Smooth muscle cell (in vitro differentiated cells): ENCODE measurements at regions not wholly inside any gene's neighbourhood (a gene's known extent, or its start where the extent isn't known, plus 50 kb on each side); places are given as distances from the start of the nearest gene placed in this dataset.

ENCODE experiments used
- DNase-seq: peaks from one replicate; lab custom pipeline; 2025; ENCODE audit not compliant: unreplicated experiment; lab: John Stamatoyannopoulos, UW
- H2AFZ ChIP-seq: fragments of 200-600 bp; sonication (generic); 2 replicates; pipeline ENCODE4 v1.6.0; 2016; ENCODE audit warnings: antibody characterized with exemption, low read depth, mild to moderate bottlenecking
- H3F3A ChIP-seq: fragments of 200-600 bp; sonication (generic); 2 replicates; pipeline ENCODE4 v1.6.0; 2017; ENCODE audit warnings: antibody characterized with exemption, low read depth
- H3K27ac ChIP-seq: fragments of 200-600 bp; sonication (generic); 2 replicates; pipeline ENCODE4 v1.5.1; 2016; ENCODE audit warnings: low read depth, mild to moderate bottlenecking
- H3K27me3 ChIP-seq: fragments of 200-600 bp; sonication (generic); 2 replicates; pipeline ENCODE4 v1.6.1; 2016; ENCODE audit warnings: low read depth, mild to moderate bottlenecking
- H3K36me3 ChIP-seq: fragments of 200-600 bp; sonication (generic); 2 replicates; pipeline ENCODE4 v1.5.1; 2016; ENCODE audit warnings: low read depth
- H3K4me1 ChIP-seq: fragments of 200-600 bp; sonication (generic); 2 replicates; pipeline ENCODE4 v1.5.1; 2016; ENCODE audit warnings: low read depth
- H3K4me2 ChIP-seq: fragments of 200-600 bp; sonication (generic); 2 replicates; pipeline ENCODE4 v1.6.0; 2016; ENCODE audit warnings: mild to moderate bottlenecking
- H3K4me3 ChIP-seq: fragments of 200-600 bp; sonication (generic); 2 replicates; pipeline ENCODE4 v1.5.1; 2016; ENCODE audit warnings: mild to moderate bottlenecking
- H3K79me2 ChIP-seq: fragments of 200-600 bp; sonication (generic); 2 replicates; pipeline ENCODE4 v1.6.0; 2016; ENCODE audit warnings: low read depth, mild to moderate bottlenecking
- H3K9ac ChIP-seq: fragments of 200-600 bp; sonication (generic); 2 replicates; pipeline ENCODE4 v1.6.0; 2016; ENCODE audit warnings: low read depth
- H3K9me3 ChIP-seq: fragments of 200-600 bp; sonication (generic); replicated peaks from 2 replicates; pipeline ENCODE4 v1.5.1; 2016; ENCODE audit warnings: low read depth
- H4K20me1 ChIP-seq: fragments of 200-600 bp; sonication (generic); 2 replicates; pipeline ENCODE4 v1.6.0; 2016; ENCODE audit warnings: low read depth
- WGBS: methylation state at CpG from one replicate; pipeline ENCODE4 v1.1.7; 2016; ENCODE audit warnings: low lambda C conversion rate; 5-methylcytosine and 5-hydroxymethylcytosine counted together
- TF ChIP-seq, protein P1 (sequence below): fragments of 200-600 bp; sonication (generic); IDR thresholded peaks from 2 replicates; pipeline ENCODE4 v1.5.1; 2017; ENCODE audit warnings: borderline replicate concordance, mild to moderate bottlenecking, antibody characterized with exemption; ENCODE audit not compliant: insufficient read depth, poor library complexity, severe bottlenecking

DNA sequence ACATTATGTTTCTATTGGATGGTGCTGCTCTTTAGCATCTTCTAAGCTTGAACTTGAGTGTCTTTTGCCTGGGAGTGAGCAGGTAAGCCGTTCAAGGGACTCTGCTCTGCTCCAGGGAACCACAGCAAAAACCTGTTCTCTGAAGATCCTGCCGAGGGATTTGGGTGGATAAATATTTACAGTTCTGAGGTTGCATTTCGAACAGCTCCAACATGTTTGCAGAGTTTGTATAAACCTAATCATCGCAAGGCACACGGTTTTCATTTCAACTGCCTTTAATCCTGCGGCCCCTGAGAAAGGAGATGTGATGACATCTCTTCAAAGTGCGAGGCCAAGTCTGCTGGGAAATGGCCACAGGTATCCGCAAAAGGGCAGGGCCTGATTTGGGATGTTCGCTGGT lies 293.4 kb downstream of the TFAP2C start:
- DNase-seq, result no peak
- Histone ChIP-seq H3K27me3 (peaks cover 58% of the 10 kb centered on the region), H3K36me3 (no peaks in the 10 kb centered on the region), H3K9ac (no peak overlapping the region), H3F3A (no peaks in the 10 kb centered on the region), H3K79me2 (no peaks in the 10 kb centered on the region), H3K9me3 (no peaks in the 10 kb centered on the region), H3K27ac (no peak overlapping the region), H2AFZ (no peak overlapping the region), H4K20me1 (no peaks in the 10 kb centered on the region), H3K4me3 (no peak overlapping the region), H3K4me1 (peaks cover 16% of the 10 kb centered on the region), H3K4me2 (no peak overlapping the region)
- TF ChIP-seq, protein P1, sequence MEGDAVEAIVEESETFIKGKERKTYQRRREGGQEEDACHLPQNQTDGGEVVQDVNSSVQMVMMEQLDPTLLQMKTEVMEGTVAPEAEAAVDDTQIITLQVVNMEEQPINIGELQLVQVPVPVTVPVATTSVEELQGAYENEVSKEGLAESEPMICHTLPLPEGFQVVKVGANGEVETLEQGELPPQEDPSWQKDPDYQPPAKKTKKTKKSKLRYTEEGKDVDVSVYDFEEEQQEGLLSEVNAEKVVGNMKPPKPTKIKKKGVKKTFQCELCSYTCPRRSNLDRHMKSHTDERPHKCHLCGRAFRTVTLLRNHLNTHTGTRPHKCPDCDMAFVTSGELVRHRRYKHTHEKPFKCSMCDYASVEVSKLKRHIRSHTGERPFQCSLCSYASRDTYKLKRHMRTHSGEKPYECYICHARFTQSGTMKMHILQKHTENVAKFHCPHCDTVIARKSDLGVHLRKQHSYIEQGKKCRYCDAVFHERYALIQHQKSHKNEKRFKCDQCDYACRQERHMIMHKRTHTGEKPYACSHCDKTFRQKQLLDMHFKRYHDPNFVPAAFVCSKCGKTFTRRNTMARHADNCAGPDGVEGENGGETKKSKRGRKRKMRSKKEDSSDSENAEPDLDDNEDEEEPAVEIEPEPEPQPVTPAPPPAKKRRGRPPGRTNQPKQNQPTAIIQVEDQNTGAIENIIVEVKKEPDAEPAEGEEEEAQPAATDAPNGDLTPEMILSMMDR, result no peak
- WGBS, result 76% methylated on average over 9 of the region's 9 CpGs

DNA sequence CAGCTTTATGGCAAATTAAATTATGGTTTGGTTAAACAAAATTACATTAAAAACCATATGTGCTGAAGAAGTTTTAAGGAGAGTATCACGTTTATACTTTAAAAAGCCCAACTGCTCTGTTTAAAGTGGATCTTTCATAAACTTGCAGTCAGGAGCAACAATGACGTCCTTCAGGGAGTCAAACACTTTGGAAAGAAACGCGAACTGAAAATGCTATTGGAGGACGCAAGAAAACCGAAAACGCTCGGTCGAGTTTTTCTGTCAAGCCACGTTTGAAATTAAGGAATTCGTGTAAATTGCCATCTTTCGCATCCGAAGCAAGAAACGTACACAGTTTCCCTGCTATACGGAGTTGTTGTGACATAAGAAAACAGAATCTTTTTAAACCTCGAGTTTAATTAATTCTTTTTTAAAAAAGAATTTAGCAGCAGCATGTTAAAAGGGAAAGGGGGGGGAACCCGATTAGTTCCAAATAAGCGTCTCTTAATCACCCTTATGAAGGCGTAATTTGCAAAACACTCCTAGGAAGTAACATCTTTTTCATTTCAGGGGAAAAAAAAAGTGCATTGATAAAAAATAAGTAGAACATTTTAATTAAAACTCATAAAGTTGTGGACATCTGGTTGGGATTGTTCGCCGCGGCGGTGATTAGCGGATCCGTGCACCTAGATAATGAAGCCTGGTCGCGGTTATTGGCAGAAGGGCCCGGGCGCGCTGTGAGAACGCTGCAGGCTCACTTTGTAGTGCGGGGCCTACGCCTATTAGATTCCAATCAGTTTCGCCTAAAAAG lies 295.4 kb downstream of the TFAP2C start:
- Histone ChIP-seq H3K9me3 (no peaks in the 10 kb centered on the region), H3F3A (no peaks in the 10 kb centered on the region), H3K9ac (no peak overlapping the region), H3K27ac (no peak overlapping the region), H3K79me2 (no peaks in the 10 kb centered on the region), H3K4me2 (peak overlapping the region; percentile 93), H2AFZ (no peak overlapping the region), H3K36me3 (no peaks in the 10 kb centered on the region), H3K4me1 (peaks cover 23% of the 10 kb centered on the region), H3K27me3 (peaks cover 77% of the 10 kb centered on the region), H4K20me1 (no peaks in the 10 kb centered on the region), H3K4me3 (peak overlapping the region; percentile 46)
- DNase-seq, result no peak
- WGBS, result 5% methylated on average over 34 of the region's 34 CpGs
- TF ChIP-seq, protein P1, result no peak

DNA sequence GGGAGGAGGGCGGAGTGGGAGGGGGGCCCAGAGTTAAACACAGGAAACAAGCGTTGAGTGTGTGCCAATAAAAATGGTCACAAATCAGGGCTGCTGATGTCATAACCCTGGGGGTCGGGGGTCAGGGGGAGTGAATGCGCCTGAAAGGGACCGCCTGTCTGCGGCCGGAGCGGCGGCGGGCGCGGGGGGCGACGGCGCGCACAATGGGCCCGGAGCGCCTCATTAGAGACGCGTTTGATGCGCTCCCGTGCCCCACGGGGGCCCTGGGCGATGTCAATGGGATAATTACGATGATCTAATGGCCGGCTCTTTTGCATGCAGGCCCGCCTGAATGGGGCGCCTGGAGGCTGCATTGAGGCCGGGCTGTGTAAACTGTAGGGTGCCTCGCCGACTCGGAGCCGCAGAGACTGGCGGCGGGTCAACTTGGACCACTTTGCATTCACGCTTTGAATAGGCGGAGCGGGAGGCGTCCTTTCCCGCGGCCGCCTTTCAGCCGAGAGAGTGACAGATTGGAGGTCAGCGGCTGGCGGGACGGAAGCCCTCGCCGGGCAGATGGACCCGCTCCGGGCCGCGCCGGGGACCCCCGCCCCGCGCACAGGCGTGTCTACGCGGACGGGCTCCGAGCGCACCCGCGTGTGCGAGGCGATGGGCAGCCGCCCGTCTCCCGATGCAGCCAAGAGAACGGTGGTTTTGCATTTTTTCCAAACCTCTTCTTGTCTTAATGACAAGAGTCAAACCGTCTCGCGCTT lies 296.1 kb downstream of the TFAP2C start:
- H3K27ac ChIP-seq, result no peak overlapping the region
- H3K9me3 ChIP-seq, result no peaks in the 10 kb centered on the region
- H4K20me1 ChIP-seq, result no peaks in the 10 kb centered on the region
- no peak overlapping the region for H3K9ac ChIP-seq
- H3F3A ChIP-seq, result no peaks in the 10 kb centered on the region
- peak overlapping the region; percentile 64 for H2AFZ ChIP-seq
- peaks cover 85% of the 10 kb centered on the region for H3K27me3 ChIP-seq
- 1% methylated on average over 73 of the region's 73 CpGs for WGBS
- peaks cover 29% of the 10 kb centered on the region for H3K4me1 ChIP-seq
- TF ChIP-seq, protein P1, result no peak
- no peaks in the 10 kb centered on the region for H3K79me2 ChIP-seq
- H3K36me3 ChIP-seq, result no peaks in the 10 kb centered on the region
- no peak for DNase-seq
- peak overlapping the region; percentile 93 for H3K4me2 ChIP-seq
- peak overlapping the region; percentile 46 for H3K4me3 ChIP-seq
